OCI-LY7 (cell line): ENCODE measurements at regions not wholly inside any gene's neighbourhood (a gene's known extent, or its start where the extent isn't known, plus 50 kb on each side); places are given as distances from the start of the nearest gene placed in this dataset.

Experiments used
- EZH2phosphoT487 ChIP-seq: fragments of 200-600 bp; sonication (generic); IDR thresholded peaks from 2 replicates; pipeline ENCODE4 v1.6.1; 2018; ENCODE audit warnings: low read depth, borderline replicate concordance, mild to moderate bottlenecking, mixed run types, antibody characterized with exemption, low read length, moderate library complexity, mixed read lengths
- TF ChIP-seq, protein P1 (sequence below): fragments of 200-600 bp; sonication (generic); conservative IDR thresholded peaks from 2 replicates; pipeline ENCODE4 v1.5.1; 2014; ENCODE audit warnings: mild to moderate bottlenecking, antibody characterized with exemption, low read length, moderate library complexity, mixed read lengths

DNA sequence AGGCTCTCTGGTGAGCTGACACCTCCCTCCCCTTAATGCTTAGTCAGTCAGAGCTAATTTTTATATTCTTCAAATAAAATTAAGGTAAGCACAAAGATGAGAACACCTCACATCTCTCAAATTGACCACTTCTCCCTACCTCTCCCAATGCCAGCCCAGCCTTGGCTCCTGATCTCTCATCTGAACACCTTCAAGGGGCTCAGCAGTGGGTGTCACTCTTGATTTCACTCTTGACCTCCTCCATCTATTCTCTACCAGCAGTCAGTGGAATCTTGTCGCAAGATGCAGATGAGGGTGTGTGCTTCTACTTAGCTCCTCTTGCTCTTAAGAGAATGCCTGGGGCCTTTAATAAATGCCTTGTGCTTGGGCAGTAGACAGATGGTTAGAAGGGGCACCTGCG is 309.0 kb upstream of the IRX3 start:
- TF ChIP-seq, protein P1, sequence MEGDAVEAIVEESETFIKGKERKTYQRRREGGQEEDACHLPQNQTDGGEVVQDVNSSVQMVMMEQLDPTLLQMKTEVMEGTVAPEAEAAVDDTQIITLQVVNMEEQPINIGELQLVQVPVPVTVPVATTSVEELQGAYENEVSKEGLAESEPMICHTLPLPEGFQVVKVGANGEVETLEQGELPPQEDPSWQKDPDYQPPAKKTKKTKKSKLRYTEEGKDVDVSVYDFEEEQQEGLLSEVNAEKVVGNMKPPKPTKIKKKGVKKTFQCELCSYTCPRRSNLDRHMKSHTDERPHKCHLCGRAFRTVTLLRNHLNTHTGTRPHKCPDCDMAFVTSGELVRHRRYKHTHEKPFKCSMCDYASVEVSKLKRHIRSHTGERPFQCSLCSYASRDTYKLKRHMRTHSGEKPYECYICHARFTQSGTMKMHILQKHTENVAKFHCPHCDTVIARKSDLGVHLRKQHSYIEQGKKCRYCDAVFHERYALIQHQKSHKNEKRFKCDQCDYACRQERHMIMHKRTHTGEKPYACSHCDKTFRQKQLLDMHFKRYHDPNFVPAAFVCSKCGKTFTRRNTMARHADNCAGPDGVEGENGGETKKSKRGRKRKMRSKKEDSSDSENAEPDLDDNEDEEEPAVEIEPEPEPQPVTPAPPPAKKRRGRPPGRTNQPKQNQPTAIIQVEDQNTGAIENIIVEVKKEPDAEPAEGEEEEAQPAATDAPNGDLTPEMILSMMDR: no peak
- TF ChIP-seq EZH2phosphoT487: no peak
